A549 (cell line): ENCODE measurements at regions not wholly inside any gene's neighbourhood (a gene's known extent, or its start where the extent isn't known, plus 50 kb on each side); places are given as distances from the start of the nearest gene placed in this dataset.

Experiments used
- ATAC-seq, 2 experiments: fragments of 200-7000 bp in 1 of 2; fragments of >200 bp in 1 of 2; cut with Nextera tagmentation in 1 of 2; cut with Tn5 transposase in 1 of 2; 3 replicates each; pipeline versions ENCODE4 v1.8.0 to v1.9.1; 2018 to 2020; ENCODE audit warnings: mild to moderate bottlenecking in 1 of 2, moderate library complexity in 1 of 2
- CTCF ChIA-PET: fragments of 300-600 bp; sonication (Branson Sonifier 250); formaldehyde crosslinking; extraction: SDS; loops from one replicate; lab custom pipeline; 2021; ENCODE audit warnings: antibody characterized with exemption, inconsistent platforms; lab: Yijun Ruan, JAX
- POLR2A ChIA-PET: fragments of 350-600 bp; formaldehyde crosslinking; extraction: SDS; loops from one replicate; lab custom pipeline; 2021; ENCODE audit warnings: antibody characterized with exemption, inconsistent platforms; lab: Yijun Ruan, JAX
- DNase-seq, 2 experiments: peaks; one replicate each; pipeline versions ENCODE4 v3.0.0 to v3.0.0-alpha.2; 2011 to 2016; ENCODE audit warnings: low read depth in 1 of 2, low spot score in 1 of 2
- FAIRE-seq: peaks from 2 replicates; lab custom pipeline; 2011; peaks lifted over from hg19 to GRCh38; lab: Jason Lieb, UNC
- H3K27ac ChIP-seq, 2 experiments: fragments of >200 bp; sonication (Bioruptor Twin); formaldehyde crosslinking; 3 replicates each; pipeline ENCODE4 v1.5.1; 2016 to 2017
- H3K4me1 ChIP-seq: fragments of >200 bp; sonication (Bioruptor Twin); formaldehyde crosslinking; 3 replicates; pipeline ENCODE4 v1.6.1; 2016
- H3K4me2 ChIP-seq: fragments of >200 bp; sonication (Bioruptor Twin); formaldehyde crosslinking; 3 replicates; pipeline ENCODE4 v1.6.1; 2016
- H3K4me3 ChIP-seq: fragments of >200 bp; sonication (Bioruptor Twin); formaldehyde crosslinking; 3 replicates; pipeline ENCODE4 v1.5.1; 2016
- H3K9me3 ChIP-seq: fragments of >200 bp; sonication (Bioruptor Twin); formaldehyde crosslinking; 3 replicates; pipeline ENCODE4 v1.6.1; 2016
- CEBPB ChIP-seq, 2 experiments: fragments of >200 bp in 1 of 2; sonication (Bioruptor Twin) in 1 of 2; formaldehyde crosslinking in 1 of 2; IDR thresholded peaks; 2 replicates each; pipeline ENCODE4 v1.6.1; 2012 to 2016
- EHF ChIP-seq: fragments of 250-450 bp; sonication (Bioruptor Pico); IDR thresholded peaks from 2 replicates; pipeline ENCODE4 v1.5.0; 2020; ENCODE audit warnings: mild to moderate bottlenecking
- EHMT2 ChIP-seq: fragments of 200-600 bp; sonication (generic); IDR thresholded peaks from 2 replicates; pipeline ENCODE4 v1.6.1; 2016; ENCODE audit warnings: antibody characterized with exemption, low read depth, mild to moderate bottlenecking, moderate library complexity
- ESRRA ChIP-seq: fragments of 150-350 bp; IDR thresholded peaks from 2 replicates; pipeline ENCODE4 v1.6.1; 2014; ENCODE audit warnings: mild to moderate bottlenecking, low read length, borderline replicate concordance
- FOXS1 ChIP-seq: fragments of 250-450 bp; sonication (Bioruptor Pico); IDR thresholded peaks from 2 replicates; pipeline ENCODE4 v1.5.0; 2020; ENCODE audit warnings: mild to moderate bottlenecking, moderate library complexity
- HOXA7 ChIP-seq: fragments of 250-450 bp; sonication (Bioruptor Pico); IDR thresholded peaks from 2 replicates; pipeline ENCODE4 v1.5.0; 2020; ENCODE audit warnings: mild to moderate bottlenecking, moderate library complexity
- JUN ChIP-seq, 2 experiments: fragments of >200 bp; sonication (Bioruptor Twin); formaldehyde crosslinking; IDR thresholded peaks; 2 replicates in 1 of 2; 3 replicates in 1 of 2; pipeline ENCODE4 v1.6.1; 2016 to 2017
- JUNB ChIP-seq: fragments of >200 bp; sonication (Bioruptor Twin); formaldehyde crosslinking; IDR thresholded peaks from 2 replicates; pipeline ENCODE4 v1.6.1; 2016
- KDM1A ChIP-seq: fragments of 200-600 bp; sonication (generic); IDR thresholded peaks from 2 replicates; pipeline ENCODE4 v1.6.1; 2016; ENCODE audit warnings: low read depth, mild to moderate bottlenecking
- MYC ChIP-seq: IDR thresholded peaks from 2 replicates; pipeline ENCODE4 v1.6.1; 2012; ENCODE audit warnings: mild to moderate bottlenecking, inconsistent platforms, low read length, improper control_type of control experiment, borderline replicate concordance
- POLR2A ChIP-seq: IDR thresholded peaks from 2 replicates; pipeline ENCODE4 v1.6.1; 2012; ENCODE audit warnings: mild to moderate bottlenecking, low read length
- RAD21 ChIP-seq, 2 experiments: fragments of >200 bp in 1 of 2; sonication (Bioruptor Twin) in 1 of 2; formaldehyde crosslinking in 1 of 2; IDR thresholded peaks in 1 of 2; conservative IDR thresholded peaks in 1 of 2; 2 replicates in 1 of 2; 3 replicates in 1 of 2; pipeline ENCODE4 v1.6.1; 2012 to 2018; ENCODE audit warnings: inconsistent platforms in 1 of 2
- RARB ChIP-seq: fragments of 250-450 bp; sonication (Bioruptor Pico); IDR thresholded peaks from 2 replicates; pipeline ENCODE4 v1.8.0; 2021; ENCODE audit warnings: mild to moderate bottlenecking, moderate library complexity
- RCOR1 ChIP-seq: fragments of 150-350 bp; IDR thresholded peaks from 2 replicates; pipeline ENCODE4 v1.6.1; 2014; ENCODE audit warnings: antibody characterized with exemption, low read length, low read depth
- RFX5 ChIP-seq: fragments of 450-650 bp; IDR thresholded peaks from 2 replicates; pipeline ENCODE4 v1.7.1; 2014; ENCODE audit warnings: antibody characterized with exemption, mild to moderate bottlenecking, moderate library complexity
- SMC3 ChIP-seq: fragments of >200 bp; sonication (Bioruptor Twin); formaldehyde crosslinking; IDR thresholded peaks from 3 replicates; pipeline ENCODE4 v1.6.1; 2018; ENCODE audit warnings: inconsistent platforms
- TFCP2L1 ChIP-seq: fragments of 250-450 bp; sonication (Bioruptor Pico); IDR thresholded peaks from 2 replicates; pipeline ENCODE4 v1.5.0; 2021; ENCODE audit warnings: mild to moderate bottlenecking
- TP53 ChIP-seq: fragments of 250-450 bp; sonication (Bioruptor Pico); IDR thresholded peaks from 2 replicates; pipeline ENCODE4 v1.5.0; 2021; ENCODE audit warnings: mild to moderate bottlenecking, moderate library complexity
- ZSCAN20 ChIP-seq: fragments of 250-450 bp; sonication (Bioruptor Pico); IDR thresholded peaks from 2 replicates; pipeline ENCODE4 v1.8.0; 2022; ENCODE audit warnings: mild to moderate bottlenecking, moderate library complexity
- WGBS: methylation state at CpG from one replicate; pipeline ENCODE4 v1.1.6; 2017; ENCODE audit errors: missing lambda C conversion rate; 5-methylcytosine and 5-hydroxymethylcytosine counted together
- TF ChIP-seq, protein P1 (sequence below): fragments of 200-600 bp; sonication (generic); IDR thresholded peaks from 2 replicates; pipeline ENCODE4 v1.6.1; 2016; ENCODE audit warnings: antibody characterized with exemption, mild to moderate bottlenecking, moderate library complexity
- TF ChIP-seq, protein P2 (sequence below): fragments of 250-450 bp; sonication (Bioruptor Pico); IDR thresholded peaks from 2 replicates; pipeline ENCODE4 v1.5.0; 2021; ENCODE audit warnings: mild to moderate bottlenecking, moderate library complexity, borderline replicate concordance

DNA sequence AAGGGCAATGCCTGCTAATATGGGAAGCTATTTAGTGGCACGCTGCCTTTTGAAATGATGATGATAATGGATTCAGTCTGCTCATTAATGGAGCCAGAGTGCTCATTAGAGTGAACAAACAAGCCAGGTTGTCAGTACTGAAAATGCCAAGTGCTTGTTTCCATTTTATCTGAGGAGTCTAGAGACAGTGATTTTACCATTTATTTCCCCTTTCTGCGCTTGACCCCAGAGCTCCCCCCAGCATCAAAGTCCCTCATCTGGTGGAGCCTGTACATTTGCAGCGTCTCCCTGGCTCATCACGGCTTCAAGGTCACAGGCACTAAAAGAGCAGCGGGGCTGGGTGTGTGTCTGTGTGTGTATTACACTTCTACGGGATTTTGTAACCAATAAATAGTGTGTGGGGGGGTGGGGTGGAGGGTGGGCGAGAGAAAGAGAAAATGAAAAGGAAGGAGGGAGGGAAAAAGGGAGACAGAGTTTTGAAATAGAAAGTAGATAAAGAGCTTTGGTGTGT is 553.8 kb downstream of the TFEC start:
- POLR2A ChIA-PET, result no interaction called here
- H3K27ac ChIP-seq, result no peak overlapping the region
- DNase-seq, result no peak

DNA sequence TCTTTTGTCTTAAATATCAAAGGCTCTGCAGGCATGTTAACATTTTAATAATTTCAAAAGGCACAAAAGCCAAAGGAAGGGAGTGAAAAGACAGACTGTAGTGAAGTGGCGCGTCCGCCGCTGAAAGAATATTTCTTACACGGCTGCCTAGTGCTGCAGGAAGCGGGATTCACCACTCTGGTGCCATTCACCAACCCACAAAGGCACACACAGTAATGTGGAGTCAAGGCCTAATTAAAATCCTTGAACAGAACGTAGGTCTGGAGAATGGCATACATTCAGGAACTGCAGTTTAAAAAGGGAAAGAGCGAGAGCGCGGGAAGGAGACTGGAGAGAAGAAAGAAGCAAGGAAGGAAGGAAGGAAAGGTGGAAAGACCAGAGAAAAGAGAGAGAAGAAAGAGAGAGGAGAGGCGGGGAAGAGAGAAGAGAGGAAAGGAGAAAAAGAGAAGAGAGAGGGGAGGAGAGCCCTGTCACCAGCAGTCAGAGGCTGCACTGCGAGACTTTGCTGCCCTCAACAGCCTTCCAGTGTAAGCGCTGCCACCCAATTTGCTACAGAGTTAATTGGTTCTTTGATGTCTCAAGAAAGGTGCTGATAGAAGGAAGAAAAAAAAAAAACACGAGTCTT is 554.0 kb downstream of the MDFIC start:
- no peak overlapping the region for H3K27ac ChIP-seq
- FAIRE-seq (no peak), ATAC-seq (peak in 1 of 2 experiments; percentile 61; a peak in 1 of 6 replicates)
- no peak overlapping the region for H3K4me3 ChIP-seq
- WGBS, result 70% methylated on average over 14 of the region's 14 CpGs
- TF ChIP-seq RARB (CRISPR knock-in tag) (no peak), RAD21 (conservative IDR thresholded peaks at IDR 0.05 in 1 of 2, IDR thresholded peaks at IDR 0.05 in 1 of 2) (peak; percentile 15 to 19; a peak in 1 of 5 replicates)
- TF ChIP-seq, all 56 proteins: peak for 1
- ChIA-PET POLR2A (no interaction called here), CTCF (no interaction called here)
- Histone ChIP-seq H3K9me3 (no peaks in the 10 kb centered on the region), H3K4me1 (no peaks in the 10 kb centered on the region), H3K4me2 (no peak overlapping the region)
- DNase-seq, result no peak

More for the DNA sequence above, 553.8 kb downstream of the TFEC start:
- H3K4me2 ChIP-seq, result peak overlapping the region; percentile 57
- no peak for TF ChIP-seq RAD21 (conservative IDR thresholded peaks at IDR 0.05 in 1 of 2, IDR thresholded peaks at IDR 0.05 in 1 of 2)
- TF ChIP-seq TP53, result no peak
- no peak for TF ChIP-seq RFX5
- TF ChIP-seq KDM1A, result no peak
- no peak for TF ChIP-seq RARB (CRISPR knock-in tag)
- no peak for TF ChIP-seq ESRRA
- TF ChIP-seq, all 56 proteins: peak for 0
- FAIRE-seq (no peak), ATAC-seq (no peak)
- CTCF ChIA-PET, result interaction anchor here (0.6 kb wide), 1 partner anchor 1790 kb away, joined by 3 read pairs; no protein-coding TSS in a partner anchor
- Histone ChIP-seq H3K4me1 (no peaks in the 10 kb centered on the region), H3K9me3 (no peaks in the 10 kb centered on the region), H3K4me3 (0 out of 3 replicates have a peak overlapping the region, but pooled peaks have one; percentile 5)
- WGBS, result 37% methylated on average over 6 of the region's 7 CpGs

DNA sequence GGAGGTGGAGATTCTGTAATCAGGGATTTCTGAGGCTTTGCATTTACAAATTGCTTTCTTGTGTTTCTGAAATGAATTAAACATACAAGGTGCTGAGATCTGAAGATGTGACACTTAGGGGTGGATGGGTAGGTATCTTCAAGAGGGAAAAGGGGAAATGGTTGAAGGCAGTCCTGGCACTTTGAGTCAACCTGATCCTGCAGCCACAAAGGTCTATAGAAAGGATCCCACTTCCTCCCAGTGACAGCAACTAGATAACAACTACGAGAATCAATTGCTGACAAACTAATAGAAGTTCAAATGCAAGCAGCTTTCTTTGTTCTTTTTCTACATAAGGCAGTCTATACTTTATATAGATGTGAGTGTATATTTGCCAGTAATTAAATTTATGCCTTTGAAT is 553.3 kb downstream of the MDFIC start:
- H3K27ac ChIP-seq, result no peak overlapping the region
- CTCF ChIA-PET, result no interaction called here
- ATAC-seq, result no peak
- no peak for FAIRE-seq
- DNase-seq, result no peak
- POLR2A ChIA-PET, result no interaction called here
- no peaks in the 10 kb centered on the region for H3K9me3 ChIP-seq
- 16% methylated on average over 1 of the region's 1 CpG for WGBS
- H3K4me1 ChIP-seq, result no peaks in the 10 kb centered on the region
- H3K4me3 ChIP-seq, result no peak overlapping the region
- no peak overlapping the region for H3K4me2 ChIP-seq
- TF ChIP-seq TFCP2L1 (no peak), RAD21 (conservative IDR thresholded peaks at IDR 0.05 in 1 of 2, IDR thresholded peaks at IDR 0.05 in 1 of 2) (no peak), RARB (CRISPR knock-in tag) (no peak), FOXS1 (CRISPR knock-in tag) (no peak), MYC (no peak), JUN (IDR thresholded peaks at IDR 0.05) (no peak), RCOR1 (no peak), EHF (no peak), EHMT2 (no peak), POLR2A (no peak), TP53 (no peak), JUNB (no peak), HOXA7 (CRISPR knock-in tag) (no peak), ZSCAN20 (CRISPR knock-in tag) (no peak), SMC3 (no peak), CEBPB (IDR thresholded peaks at IDR 0.05) (no peak)
- TF ChIP-seq, protein P1, sequence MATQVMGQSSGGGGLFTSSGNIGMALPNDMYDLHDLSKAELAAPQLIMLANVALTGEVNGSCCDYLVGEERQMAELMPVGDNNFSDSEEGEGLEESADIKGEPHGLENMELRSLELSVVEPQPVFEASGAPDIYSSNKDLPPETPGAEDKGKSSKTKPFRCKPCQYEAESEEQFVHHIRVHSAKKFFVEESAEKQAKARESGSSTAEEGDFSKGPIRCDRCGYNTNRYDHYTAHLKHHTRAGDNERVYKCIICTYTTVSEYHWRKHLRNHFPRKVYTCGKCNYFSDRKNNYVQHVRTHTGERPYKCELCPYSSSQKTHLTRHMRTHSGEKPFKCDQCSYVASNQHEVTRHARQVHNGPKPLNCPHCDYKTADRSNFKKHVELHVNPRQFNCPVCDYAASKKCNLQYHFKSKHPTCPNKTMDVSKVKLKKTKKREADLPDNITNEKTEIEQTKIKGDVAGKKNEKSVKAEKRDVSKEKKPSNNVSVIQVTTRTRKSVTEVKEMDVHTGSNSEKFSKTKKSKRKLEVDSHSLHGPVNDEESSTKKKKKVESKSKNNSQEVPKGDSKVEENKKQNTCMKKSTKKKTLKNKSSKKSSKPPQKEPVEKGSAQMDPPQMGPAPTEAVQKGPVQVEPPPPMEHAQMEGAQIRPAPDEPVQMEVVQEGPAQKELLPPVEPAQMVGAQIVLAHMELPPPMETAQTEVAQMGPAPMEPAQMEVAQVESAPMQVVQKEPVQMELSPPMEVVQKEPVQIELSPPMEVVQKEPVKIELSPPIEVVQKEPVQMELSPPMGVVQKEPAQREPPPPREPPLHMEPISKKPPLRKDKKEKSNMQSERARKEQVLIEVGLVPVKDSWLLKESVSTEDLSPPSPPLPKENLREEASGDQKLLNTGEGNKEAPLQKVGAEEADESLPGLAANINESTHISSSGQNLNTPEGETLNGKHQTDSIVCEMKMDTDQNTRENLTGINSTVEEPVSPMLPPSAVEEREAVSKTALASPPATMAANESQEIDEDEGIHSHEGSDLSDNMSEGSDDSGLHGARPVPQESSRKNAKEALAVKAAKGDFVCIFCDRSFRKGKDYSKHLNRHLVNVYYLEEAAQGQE, result no peak
- TF ChIP-seq, protein P2, sequence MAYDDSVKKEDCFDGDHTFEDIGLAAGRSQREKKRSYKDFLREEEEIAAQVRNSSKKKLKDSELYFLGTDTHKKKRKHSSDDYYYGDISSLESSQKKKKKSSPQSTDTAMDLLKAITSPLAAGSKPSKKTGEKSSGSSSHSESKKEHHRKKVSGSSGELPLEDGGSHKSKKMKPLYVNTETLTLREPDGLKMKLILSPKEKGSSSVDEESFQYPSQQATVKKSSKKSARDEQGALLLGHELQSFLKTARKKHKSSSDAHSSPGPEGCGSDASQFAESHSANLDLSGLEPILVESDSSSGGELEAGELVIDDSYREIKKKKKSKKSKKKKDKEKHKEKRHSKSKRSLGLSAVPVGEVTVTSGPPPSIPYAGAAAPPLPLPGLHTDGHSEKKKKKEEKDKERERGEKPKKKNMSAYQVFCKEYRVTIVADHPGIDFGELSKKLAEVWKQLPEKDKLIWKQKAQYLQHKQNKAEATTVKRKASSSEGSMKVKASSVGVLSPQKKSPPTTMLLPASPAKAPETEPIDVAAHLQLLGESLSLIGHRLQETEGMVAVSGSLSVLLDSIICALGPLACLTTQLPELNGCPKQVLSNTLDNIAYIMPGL (CRISPR knock-in tag), result no peak
